ENCODE measurements at regions not wholly inside any gene's neighbourhood (a gene's known extent, or its start where the extent isn't known, plus 50 kb on each side); places are given as distances from the start of the nearest gene placed in this dataset.

DNA sequence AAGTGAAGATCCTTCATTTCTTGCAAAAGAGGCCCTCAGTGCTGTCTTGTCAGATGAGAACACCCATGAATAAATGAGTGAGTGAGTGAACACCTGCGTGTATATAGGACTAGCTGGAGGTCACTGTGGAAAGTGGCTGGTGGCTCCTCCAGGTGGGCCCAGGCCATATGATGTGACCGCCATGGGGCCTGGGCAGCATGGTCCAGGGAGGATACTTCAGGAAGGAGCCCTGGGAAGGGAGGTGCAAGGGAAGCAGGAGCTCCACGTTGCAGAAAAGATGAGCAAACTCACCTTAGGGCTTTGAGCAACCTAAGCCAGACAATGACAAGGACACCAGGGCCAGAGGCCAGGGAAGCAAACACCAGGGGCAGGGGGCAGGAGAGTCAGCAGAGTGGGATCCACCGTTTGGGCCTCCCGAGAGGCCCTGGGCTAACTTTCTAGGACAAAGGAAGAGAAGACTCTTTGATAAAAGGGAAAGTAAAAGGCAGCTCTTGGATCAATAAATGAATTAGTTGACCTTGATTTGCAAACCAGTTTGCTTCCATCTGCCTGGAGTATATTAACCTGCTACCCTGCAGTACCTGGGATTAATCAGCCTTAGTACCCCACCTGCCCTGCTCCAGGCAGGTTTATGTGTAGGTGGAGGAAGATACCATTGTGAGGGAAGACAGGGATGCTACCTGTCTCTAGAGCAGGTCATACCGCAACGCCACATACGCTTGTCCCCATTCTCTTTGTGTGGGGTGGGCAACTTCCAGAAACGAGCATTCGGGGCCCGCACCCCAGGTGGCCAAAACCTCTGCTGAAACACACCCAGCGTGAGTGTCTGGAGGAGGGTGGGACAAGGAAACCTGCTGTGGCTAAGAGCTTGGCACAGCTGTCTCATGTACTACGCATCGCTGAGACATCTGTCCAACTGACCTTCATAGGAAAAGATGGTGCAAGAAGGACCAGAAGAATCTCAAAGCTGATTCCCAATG, 51.4 kb upstream of the OLFM1 start:
- H3K4me1 ChIP-seq (ENCODE audit: control insufficient read depth in 3 of 3, insufficient read depth in 3 of 3, low read length in 3 of 3): no peaks in the 10 kb centered on the region
- no peak overlapping the region for H3K9ac ChIP-seq (ENCODE audit: low read depth in 1 of 3, low read length in 3 of 3)
- H3K4me3 ChIP-seq (ENCODE audit: low read length in 3 of 3): no peak overlapping the region
- H3K27ac ChIP-seq (ENCODE audit: low read depth, low read length): no peak overlapping the region
- no peaks in the 10 kb centered on the region for H3K9me3 ChIP-seq (ENCODE audit: control insufficient read depth in 3 of 3, low read length in 3 of 3)
- no peaks in the 10 kb centered on the region for H3K36me3 ChIP-seq (ENCODE audit: control insufficient read depth in 3 of 3, insufficient read depth in 3 of 3, low read length in 3 of 3)
- peaks cover 28 to 64% (median 38%) of the 10 kb centered on the region in 3 donors for H3K27me3 ChIP-seq (ENCODE audit: control insufficient read depth in 3 of 3, insufficient read depth in 3 of 3, low read length in 3 of 3)

DNA sequence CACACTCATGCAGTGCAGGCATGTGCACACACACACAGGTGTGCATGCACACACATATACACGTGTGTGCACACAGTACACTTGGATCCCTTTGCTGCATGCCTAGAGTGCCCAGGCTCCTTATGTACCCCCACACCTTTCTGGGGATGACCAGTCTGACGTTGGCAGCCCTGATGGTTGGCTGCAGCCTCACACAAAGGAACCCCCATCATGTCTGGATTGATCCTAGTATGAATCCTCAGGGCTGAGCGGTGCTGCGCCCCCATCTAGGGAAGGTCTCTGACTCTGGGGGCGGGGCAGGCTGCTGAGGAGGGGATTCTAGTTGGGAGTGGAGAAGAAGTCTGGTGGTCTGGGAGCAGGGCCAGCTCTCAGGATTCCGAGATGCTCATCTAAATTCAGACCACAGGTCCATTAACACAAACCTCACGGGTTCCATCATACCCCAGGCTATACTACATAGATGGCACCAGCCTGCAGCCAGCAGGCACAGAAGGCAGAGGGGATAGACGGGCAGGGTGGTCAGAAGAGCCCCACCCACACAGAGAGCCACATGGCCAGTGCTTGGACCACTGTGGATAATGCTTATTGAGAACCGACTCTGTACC, 50.5 kb upstream of the OLFM1 start:
- Histone ChIP-seq H3K4me1 (ENCODE audit: control insufficient read depth in 3 of 3, insufficient read depth in 3 of 3, low read length in 3 of 3) (no peaks in the 10 kb centered on the region), H3K4me3 (ENCODE audit: low read length in 3 of 3) (no peak overlapping the region), H3K36me3 (ENCODE audit: control insufficient read depth in 3 of 3, insufficient read depth in 3 of 3, low read length in 3 of 3) (no peaks in the 10 kb centered on the region), H3K27ac (ENCODE audit: low read depth, low read length) (no peak overlapping the region), H3K9ac (ENCODE audit: low read depth in 1 of 3, low read length in 3 of 3) (no peak overlapping the region), H3K9me3 (ENCODE audit: control insufficient read depth in 3 of 3, low read length in 3 of 3) (no peaks in the 10 kb centered on the region), H3K27me3 (ENCODE audit: control insufficient read depth in 3 of 3, insufficient read depth in 3 of 3, low read length in 3 of 3) (peaks cover 27 to 63% (median 39%) of the 10 kb centered on the region in 3 donors)

DNA sequence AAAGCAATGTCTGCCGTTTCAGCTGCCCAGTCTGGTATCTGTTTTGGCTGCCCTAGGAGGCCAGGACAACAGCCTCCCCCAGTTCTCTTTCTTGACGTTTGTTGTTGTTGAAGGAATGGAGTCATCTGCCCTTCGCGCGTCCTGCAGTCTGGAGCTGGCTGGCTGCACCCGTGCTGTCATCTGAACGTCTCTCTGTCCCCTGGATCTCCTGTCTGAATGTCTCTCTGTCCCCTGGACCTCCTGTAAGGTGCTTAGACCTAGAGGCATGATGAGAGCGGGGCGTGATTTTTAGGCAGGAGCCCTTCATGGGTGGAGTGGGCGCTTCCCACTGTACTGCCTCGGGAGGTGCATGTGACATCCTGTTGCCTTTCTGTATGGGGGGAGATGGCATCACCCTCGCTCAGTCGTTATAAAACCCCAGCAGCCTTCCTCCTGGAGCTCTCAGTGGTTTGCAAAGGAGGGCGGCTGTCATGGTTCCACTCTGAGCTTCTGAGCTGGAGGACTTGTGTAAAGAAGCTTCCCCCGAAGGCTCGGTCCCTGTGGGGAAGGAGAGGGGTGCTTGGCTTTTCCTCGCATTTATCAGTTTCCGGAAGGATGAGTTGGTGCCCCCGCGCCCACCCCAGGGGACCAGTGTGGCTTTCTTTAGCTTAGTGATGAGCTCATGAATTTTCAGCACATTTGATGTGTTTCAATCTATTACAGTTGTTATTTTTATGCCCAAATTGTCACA, 49.8 kb upstream of the OLFM1 start:
- no peak overlapping the region for H3K9ac ChIP-seq (ENCODE audit: low read depth in 1 of 3, low read length in 3 of 3)
- H3K4me3 ChIP-seq (ENCODE audit: low read length in 3 of 3): no peak overlapping the region
- H3K36me3 ChIP-seq (ENCODE audit: control insufficient read depth in 3 of 3, insufficient read depth in 3 of 3, low read length in 3 of 3): no peaks in the 10 kb centered on the region
- H3K9me3 ChIP-seq (ENCODE audit: control insufficient read depth in 3 of 3, low read length in 3 of 3): no peaks in the 10 kb centered on the region
- H3K4me1 ChIP-seq (ENCODE audit: control insufficient read depth in 3 of 3, insufficient read depth in 3 of 3, low read length in 3 of 3): no peaks in the 10 kb centered on the region
- H3K27ac ChIP-seq (ENCODE audit: low read depth, low read length): no peak overlapping the region
- peaks cover 21 to 60% (median 38%) of the 10 kb centered on the region in 3 donors for H3K27me3 ChIP-seq (ENCODE audit: control insufficient read depth in 3 of 3, insufficient read depth in 3 of 3, low read length in 3 of 3)

Data from skeletal muscle tissue (tissue), 3 donors.